Panc1 (cell line): ENCODE measurements at regions not wholly inside any gene's neighbourhood (a gene's known extent, or its start where the extent isn't known, plus 50 kb on each side); places are given as distances from the start of the nearest gene placed in this dataset.

Experiments
- ATAC-seq: fragments of 200-7000 bp; cut with Tn5 transposase; 2 replicates; pipeline ENCODE4 v1.9.1; 2020; ENCODE audit warnings: mild to moderate bottlenecking, moderate library complexity
- BruUV-seq: library from RNA; stranded (reverse); fragments of 400-500 nt; replicated peaks from 2 replicates; lab custom pipeline; 2021; lab: Mats Ljungman, UMichigan
- CTCF ChIA-PET: fragments of 300-600 bp; sonication (Branson Sonifier 250); formaldehyde crosslinking; loops from one replicate; lab custom pipeline; 2022; ENCODE audit warnings: antibody characterized with exemption; lab: Charles Lee
- POLR2A ChIA-PET: fragments of 300-600 bp; sonication (Branson Sonifier 250); formaldehyde crosslinking; loops from one replicate; lab custom pipeline; 2022; ENCODE audit warnings: antibody characterized with exemption; lab: Charles Lee
- DNase-seq: peaks from one replicate; pipeline ENCODE4 v3.0.0-alpha.2; 2010; ENCODE audit warnings: low read depth, low spot score
- H3K27ac ChIP-seq: 2 replicates; pipeline ENCODE4 v1.5.1; 2011; ENCODE audit warnings: mild to moderate bottlenecking, low read length, inconsistent platforms
- H3K27me3 ChIP-seq: fragments of 200-500 bp; sonication (Bioruptor generic); 2 replicates; pipeline ENCODE4 v1.6.0; 2014; ENCODE audit warnings: low read length, inconsistent platforms; ENCODE audit not compliant: control insufficient read depth, insufficient read depth
- H3K36me3 ChIP-seq: fragments of 200-500 bp; sonication (Bioruptor generic); 2 replicates; pipeline ENCODE4 v1.5.1; 2014; ENCODE audit warnings: inconsistent platforms, mild to moderate bottlenecking, low read length, moderate library complexity; ENCODE audit not compliant: control insufficient read depth, insufficient read depth
- H3K4me1 ChIP-seq: 2 replicates; pipeline ENCODE4 v1.5.1; 2011; ENCODE audit warnings: inconsistent platforms, mild to moderate bottlenecking, low read length, moderate library complexity; ENCODE audit not compliant: control insufficient read depth, insufficient read depth
- H3K4me3 ChIP-seq, 2 experiments: 2 replicates each; pipeline ENCODE4 v1.5.1; 2011 to 2012; ENCODE audit warnings: low read depth in 2 of 2, low read length in 2 of 2, mild to moderate bottlenecking in 2 of 2, inconsistent platforms in 1 of 2, moderate library complexity in 1 of 2
- H3K9me3 ChIP-seq: fragments of 200-500 bp; sonication (Bioruptor generic); 2 replicates; pipeline ENCODE4 v1.5.1; 2014; ENCODE audit warnings: low read depth, mild to moderate bottlenecking, inconsistent platforms, low read length, moderate library complexity; ENCODE audit not compliant: control insufficient read depth, insufficient read depth
- POLR2AphosphoS5 ChIP-seq: IDR thresholded peaks from 2 replicates; pipeline ENCODE4 v1.6.1; 2012; ENCODE audit warnings: mild to moderate bottlenecking, low read depth, low read length, moderate library complexity
- SIN3A ChIP-seq: IDR thresholded peaks from 2 replicates; pipeline ENCODE4 v1.6.1; 2012; ENCODE audit warnings: low read depth, mild to moderate bottlenecking, low read length, moderate library complexity, borderline replicate concordance; ENCODE audit not compliant: insufficient read depth
- TCF7L2 ChIP-seq: IDR thresholded peaks from 2 replicates; pipeline ENCODE4 v1.6.1; 2011; ENCODE audit warnings: mild to moderate bottlenecking, low read depth, low read length, inconsistent platforms
- in situ Hi-C: cut with HindIII; loops from 2 replicates; pipeline ENCODE4 v1.10.0; 2016; ENCODE audit warnings: low sequenced_read_pairs, low pct_unique_long_range_greater_than_20kb
- intact Hi-C: fragments of 100-400 bp; cut with micrococcal nuclease; formaldehyde crosslinking; loops from one replicate; pipeline ENCODE4 v1.10.0; 2022; ENCODE audit not compliant: unreplicated experiment
- TF ChIP-seq, protein P1 (sequence below), 2 experiments: IDR thresholded peaks; 2 replicates each; pipeline ENCODE4 v1.6.1; 2011 to 2012; ENCODE audit warnings: low read depth in 2 of 2, control low read depth in 1 of 2, low read length in 1 of 2, mild to moderate bottlenecking in 1 of 2, moderate library complexity in 1 of 2; ENCODE audit not compliant: insufficient read depth in 1 of 2
- TF ChIP-seq, protein P2 (sequence below): fragments of 450-650 bp; IDR thresholded peaks from 2 replicates; pipeline ENCODE4 v1.5.1; 2017; ENCODE audit warnings: mild to moderate bottlenecking

DNA sequence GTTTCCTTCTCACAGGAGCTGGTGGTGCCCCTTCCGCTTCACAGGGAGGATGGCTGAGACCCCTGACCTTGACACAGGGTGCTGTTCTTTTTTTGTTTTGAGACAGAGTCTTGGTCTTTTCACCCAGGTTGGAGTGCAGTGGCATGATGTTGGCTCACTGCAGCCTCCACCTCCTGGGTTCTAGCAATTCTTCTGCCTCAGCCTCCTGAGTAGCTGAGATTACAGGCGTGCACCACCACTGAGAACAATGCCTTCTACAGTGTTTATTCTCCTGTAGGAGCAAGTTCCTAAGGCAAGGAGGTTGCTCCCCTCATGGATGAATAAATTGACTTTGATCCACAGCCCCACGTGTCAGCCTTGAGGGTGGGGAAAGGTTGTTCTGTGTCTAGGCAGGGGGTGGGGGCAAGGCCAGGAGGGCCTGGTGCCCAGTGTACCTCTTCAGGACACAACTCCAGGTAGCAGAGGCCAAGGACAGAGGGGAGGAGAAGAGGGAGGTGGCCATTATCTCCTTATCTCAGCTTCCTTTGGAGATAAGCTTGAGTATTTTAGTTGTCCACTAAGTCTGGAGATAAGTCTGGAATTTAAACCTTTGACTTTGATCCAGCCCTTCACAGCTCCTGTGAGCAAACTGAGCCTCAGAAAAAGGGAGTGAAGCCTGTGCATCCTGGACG lies 159.4 kb downstream of the SEC14L1 start:
- intact Hi-C loops, result no loop called here
- BruUV-seq, result no TSS peak

DNA sequence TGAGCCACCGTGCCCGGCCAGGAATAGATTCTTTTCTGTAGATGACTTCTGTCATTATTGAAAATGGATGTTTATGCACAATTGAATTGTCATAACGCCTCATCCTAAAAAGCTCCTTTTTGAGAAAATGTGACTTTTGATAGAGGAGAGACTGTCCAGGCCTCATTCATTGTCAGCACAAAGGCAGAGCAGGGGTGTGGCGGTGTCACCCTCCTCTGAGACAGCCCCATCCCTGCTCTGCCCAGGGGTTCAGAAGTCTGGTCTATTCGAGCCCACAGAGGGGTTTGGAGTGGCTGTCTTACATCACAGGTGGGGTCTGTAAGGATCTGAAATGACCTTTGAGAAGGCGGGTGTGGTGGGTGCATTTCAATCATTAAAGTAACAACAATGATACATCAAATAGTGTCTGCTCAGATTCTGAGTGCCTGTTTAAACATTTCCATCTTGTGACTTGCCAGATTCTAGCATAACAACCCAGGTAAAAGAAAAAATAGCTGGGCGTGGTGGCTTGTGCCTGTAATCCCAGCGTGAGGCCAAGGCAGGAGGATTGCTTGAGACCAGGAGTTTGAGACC lies 161.0 kb downstream of the SEC14L1 start:
- ChIA-PET POLR2A (interaction anchor here (0.5 kb wide), 1 partner anchor 26 kb away, joined by 4 read pairs; no protein-coding TSS in a partner anchor), CTCF (no interaction called here)
- no peak for ATAC-seq
- intact Hi-C loops, result no loop called here
- Histone ChIP-seq H3K9me3 (no peaks in the 10 kb centered on the region), H3K4me1 (peaks cover 90% of the 10 kb centered on the region), H3K36me3 (no peaks in the 10 kb centered on the region), H3K4me3 (no peak overlapping the region), H3K27me3 (no peaks in the 10 kb centered on the region), H3K27ac (peak overlapping the region; percentile 75)
- no TSS peak for BruUV-seq
- DNase-seq, result no peak
- in situ Hi-C loops, result no loop called here
- TF ChIP-seq POLR2AphosphoS5, result no peak

More for the DNA sequence above, 159.4 kb downstream of the SEC14L1 start:
- Histone ChIP-seq H3K4me1 (peaks cover 90% of the 10 kb centered on the region), H3K36me3 (no peaks in the 10 kb centered on the region), H3K27ac (peak overlapping the region; percentile 74), H3K27me3 (no peaks in the 10 kb centered on the region), H3K9me3 (no peaks in the 10 kb centered on the region), H3K4me3 (no peak overlapping the region)
- ChIA-PET POLR2A (interaction anchor here (1.1 to 1.2 kb wide), 2 partner anchors 11 to 14 kb away, joined by 3 to 4 read pairs; no protein-coding TSS in a partner anchor), CTCF (interaction anchor here (0.6 to 1.0 kb wide), 3 partner anchors 21 to 241 kb away, joined by 3 to 8 read pairs (median 5); no protein-coding TSS in a partner anchor)
- no peak for DNase-seq
- TF ChIP-seq TCF7L2 (peak; percentile 65; the same call in 1 of the 2 replicates), SIN3A (no peak)
- TF ChIP-seq, protein P1, sequence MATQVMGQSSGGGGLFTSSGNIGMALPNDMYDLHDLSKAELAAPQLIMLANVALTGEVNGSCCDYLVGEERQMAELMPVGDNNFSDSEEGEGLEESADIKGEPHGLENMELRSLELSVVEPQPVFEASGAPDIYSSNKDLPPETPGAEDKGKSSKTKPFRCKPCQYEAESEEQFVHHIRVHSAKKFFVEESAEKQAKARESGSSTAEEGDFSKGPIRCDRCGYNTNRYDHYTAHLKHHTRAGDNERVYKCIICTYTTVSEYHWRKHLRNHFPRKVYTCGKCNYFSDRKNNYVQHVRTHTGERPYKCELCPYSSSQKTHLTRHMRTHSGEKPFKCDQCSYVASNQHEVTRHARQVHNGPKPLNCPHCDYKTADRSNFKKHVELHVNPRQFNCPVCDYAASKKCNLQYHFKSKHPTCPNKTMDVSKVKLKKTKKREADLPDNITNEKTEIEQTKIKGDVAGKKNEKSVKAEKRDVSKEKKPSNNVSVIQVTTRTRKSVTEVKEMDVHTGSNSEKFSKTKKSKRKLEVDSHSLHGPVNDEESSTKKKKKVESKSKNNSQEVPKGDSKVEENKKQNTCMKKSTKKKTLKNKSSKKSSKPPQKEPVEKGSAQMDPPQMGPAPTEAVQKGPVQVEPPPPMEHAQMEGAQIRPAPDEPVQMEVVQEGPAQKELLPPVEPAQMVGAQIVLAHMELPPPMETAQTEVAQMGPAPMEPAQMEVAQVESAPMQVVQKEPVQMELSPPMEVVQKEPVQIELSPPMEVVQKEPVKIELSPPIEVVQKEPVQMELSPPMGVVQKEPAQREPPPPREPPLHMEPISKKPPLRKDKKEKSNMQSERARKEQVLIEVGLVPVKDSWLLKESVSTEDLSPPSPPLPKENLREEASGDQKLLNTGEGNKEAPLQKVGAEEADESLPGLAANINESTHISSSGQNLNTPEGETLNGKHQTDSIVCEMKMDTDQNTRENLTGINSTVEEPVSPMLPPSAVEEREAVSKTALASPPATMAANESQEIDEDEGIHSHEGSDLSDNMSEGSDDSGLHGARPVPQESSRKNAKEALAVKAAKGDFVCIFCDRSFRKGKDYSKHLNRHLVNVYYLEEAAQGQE (IDR thresholded peaks at IDR 0.05; ENCODE audit: insufficient read depth in 1 of 2, low read depth in 2 of 2, low read length in 1 of 2), result no peak
- in situ Hi-C loops, result no loop called here
- ATAC-seq, result peak; percentile 0; the same call in 1 of the 2 replicates

DNA sequence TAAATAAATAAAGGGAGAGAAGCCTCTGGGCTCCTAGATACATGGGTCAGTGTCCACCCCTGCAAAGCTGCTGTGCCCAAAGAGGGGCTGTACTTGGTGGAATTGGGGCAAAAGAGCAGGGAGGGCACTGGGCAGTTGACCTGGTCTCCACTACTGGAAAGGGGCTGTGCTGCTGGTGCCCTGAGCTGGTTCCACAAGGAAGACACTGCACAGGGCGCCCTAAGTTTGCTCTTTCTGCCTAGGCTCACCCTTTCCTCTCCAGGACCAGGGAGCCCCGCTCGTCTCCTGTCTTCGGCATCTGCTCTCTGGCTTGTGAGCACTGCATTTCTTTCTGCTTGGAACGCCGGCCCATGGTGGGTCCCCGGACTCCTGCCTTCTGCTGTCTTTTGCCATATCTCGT lies 161.9 kb downstream of the SEC14L1 start:
- no peaks in the 10 kb centered on the region for H3K9me3 ChIP-seq
- ATAC-seq, result no peak
- no peak for TF ChIP-seq TCF7L2
- TF ChIP-seq, protein P2, sequence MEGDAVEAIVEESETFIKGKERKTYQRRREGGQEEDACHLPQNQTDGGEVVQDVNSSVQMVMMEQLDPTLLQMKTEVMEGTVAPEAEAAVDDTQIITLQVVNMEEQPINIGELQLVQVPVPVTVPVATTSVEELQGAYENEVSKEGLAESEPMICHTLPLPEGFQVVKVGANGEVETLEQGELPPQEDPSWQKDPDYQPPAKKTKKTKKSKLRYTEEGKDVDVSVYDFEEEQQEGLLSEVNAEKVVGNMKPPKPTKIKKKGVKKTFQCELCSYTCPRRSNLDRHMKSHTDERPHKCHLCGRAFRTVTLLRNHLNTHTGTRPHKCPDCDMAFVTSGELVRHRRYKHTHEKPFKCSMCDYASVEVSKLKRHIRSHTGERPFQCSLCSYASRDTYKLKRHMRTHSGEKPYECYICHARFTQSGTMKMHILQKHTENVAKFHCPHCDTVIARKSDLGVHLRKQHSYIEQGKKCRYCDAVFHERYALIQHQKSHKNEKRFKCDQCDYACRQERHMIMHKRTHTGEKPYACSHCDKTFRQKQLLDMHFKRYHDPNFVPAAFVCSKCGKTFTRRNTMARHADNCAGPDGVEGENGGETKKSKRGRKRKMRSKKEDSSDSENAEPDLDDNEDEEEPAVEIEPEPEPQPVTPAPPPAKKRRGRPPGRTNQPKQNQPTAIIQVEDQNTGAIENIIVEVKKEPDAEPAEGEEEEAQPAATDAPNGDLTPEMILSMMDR, result no peak
- TF ChIP-seq, protein P1 (IDR thresholded peaks at IDR 0.05; ENCODE audit: insufficient read depth in 1 of 2, low read depth in 2 of 2, low read length in 1 of 2), result no peak
- TF ChIP-seq SIN3A, result no peak
- TF ChIP-seq POLR2AphosphoS5, result 0 out of 2 replicates have a peak, but pooled peaks have one; percentile 27
- no peaks in the 10 kb centered on the region for H3K36me3 ChIP-seq
- BruUV-seq, result no TSS peak
- no peak for DNase-seq
- in situ Hi-C loops (no loop called here), intact Hi-C loops (no loop called here)
- peaks cover 90% of the 10 kb centered on the region for H3K4me1 ChIP-seq
- CTCF ChIA-PET, result no interaction called here
- no peaks in the 10 kb centered on the region for H3K27me3 ChIP-seq
- peak overlapping the region; percentile 75 for H3K27ac ChIP-seq
- POLR2A ChIA-PET, result no interaction called here
- H3K4me3 ChIP-seq, result no peak overlapping the region
